Kidney epithelial cell (primary cell): ENCODE measurements at regions not wholly inside any gene's neighbourhood (a gene's known extent, or its start where the extent isn't known, plus 50 kb on each side); places are given as distances from the start of the nearest gene placed in this dataset.

ENCODE experiments used
- DNase-seq: peaks from one replicate; pipeline ENCODE4 v3.0.0-alpha.2; 2010; ENCODE audit warnings: low read depth
- H3K27me3 ChIP-seq: 2 replicates; pipeline ENCODE4 v1.6.0; 2011; ENCODE audit warnings: low read length; ENCODE audit not compliant: control insufficient read depth, insufficient read depth
- H3K36me3 ChIP-seq: 2 replicates; pipeline ENCODE4 v1.5.1; 2011; ENCODE audit warnings: low read length; ENCODE audit not compliant: control insufficient read depth, insufficient read depth
- H3K4me3 ChIP-seq: 2 replicates; pipeline ENCODE4 v1.5.1; 2011; ENCODE audit warnings: low read depth, mild to moderate bottlenecking, control low read depth, low read length
- CTCF ChIP-seq: IDR thresholded peaks from 2 replicates; pipeline ENCODE4 v1.5.1; 2011; ENCODE audit warnings: mild to moderate bottlenecking, moderate library complexity, low read length, control low read depth, inconsistent platforms; ENCODE audit not compliant: insufficient read depth, poor library complexity, severe bottlenecking

DNA sequence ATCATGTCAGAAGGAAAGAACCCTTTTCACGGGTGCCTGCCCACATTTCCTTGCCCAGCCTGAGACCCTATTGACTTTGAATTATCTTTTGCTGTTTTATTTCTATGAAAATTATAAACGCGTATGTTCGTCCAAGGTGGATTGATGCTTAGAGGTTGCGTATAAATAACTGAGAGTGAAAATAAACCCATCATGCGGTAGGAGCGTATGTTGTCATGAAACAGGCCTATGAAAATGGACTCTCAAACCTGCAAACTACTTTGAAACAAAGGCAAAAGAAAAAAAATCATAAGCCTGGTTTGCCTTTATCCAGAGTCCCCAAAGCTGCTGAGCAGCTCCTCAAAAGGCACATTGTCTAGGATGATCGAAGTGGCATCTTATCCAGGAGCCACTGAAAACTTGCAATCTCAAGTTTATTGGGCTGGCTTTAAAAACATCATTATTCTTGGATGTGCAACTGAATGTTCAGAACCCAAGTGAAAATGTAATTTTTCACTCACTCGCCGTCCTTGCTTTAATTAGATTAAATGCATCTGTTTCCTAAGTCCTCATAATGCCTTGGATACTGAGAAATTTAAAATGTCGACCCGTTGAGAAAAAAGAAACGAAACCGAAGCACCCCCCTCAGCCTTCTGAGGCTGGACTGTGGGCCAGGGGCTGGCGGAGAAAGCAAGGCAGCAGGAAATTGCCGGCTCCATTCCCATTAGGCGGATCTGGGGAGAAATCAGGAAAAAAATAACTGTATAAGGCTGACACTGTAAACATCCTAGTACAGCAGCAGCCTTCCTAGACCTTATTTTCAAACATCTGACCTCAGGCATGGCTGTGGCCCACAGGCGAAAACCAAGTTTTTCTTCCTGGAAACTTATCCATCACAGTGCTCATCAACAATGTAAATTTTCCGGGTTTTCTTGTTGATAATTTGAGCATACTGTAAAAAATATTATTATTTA, 82.9 kb upstream of the PPARA start:
- Histone ChIP-seq H3K27me3 (no peaks in the 10 kb centered on the region), H3K4me3 (no peak overlapping the region), H3K36me3 (no peaks in the 10 kb centered on the region)
- no peak for TF ChIP-seq CTCF
- no peak for DNase-seq

DNA sequence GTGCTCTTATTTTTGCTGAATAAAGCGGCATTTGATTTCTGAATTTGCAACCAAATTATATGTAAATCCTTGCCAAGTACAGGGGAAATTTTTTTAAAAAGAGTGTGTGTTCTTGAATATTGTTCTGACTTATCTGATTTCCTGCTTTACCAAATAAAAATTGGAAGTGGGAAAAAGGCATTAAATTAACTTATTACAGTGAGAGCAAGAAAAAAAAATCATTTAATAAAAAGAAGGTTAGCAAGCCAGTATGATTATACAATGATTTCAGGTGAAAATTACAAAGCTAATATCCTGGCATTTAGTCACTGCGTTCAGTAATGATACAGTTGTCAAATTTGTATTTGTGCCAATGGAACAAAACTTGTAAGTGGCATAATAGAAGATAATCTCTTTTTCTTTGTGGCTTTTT, 82.1 kb upstream of the PPARA start:
- no peak for DNase-seq
- no peak for TF ChIP-seq CTCF
- Histone ChIP-seq H3K36me3 (no peaks in the 10 kb centered on the region), H3K4me3 (no peak overlapping the region), H3K27me3 (no peaks in the 10 kb centered on the region)

DNA sequence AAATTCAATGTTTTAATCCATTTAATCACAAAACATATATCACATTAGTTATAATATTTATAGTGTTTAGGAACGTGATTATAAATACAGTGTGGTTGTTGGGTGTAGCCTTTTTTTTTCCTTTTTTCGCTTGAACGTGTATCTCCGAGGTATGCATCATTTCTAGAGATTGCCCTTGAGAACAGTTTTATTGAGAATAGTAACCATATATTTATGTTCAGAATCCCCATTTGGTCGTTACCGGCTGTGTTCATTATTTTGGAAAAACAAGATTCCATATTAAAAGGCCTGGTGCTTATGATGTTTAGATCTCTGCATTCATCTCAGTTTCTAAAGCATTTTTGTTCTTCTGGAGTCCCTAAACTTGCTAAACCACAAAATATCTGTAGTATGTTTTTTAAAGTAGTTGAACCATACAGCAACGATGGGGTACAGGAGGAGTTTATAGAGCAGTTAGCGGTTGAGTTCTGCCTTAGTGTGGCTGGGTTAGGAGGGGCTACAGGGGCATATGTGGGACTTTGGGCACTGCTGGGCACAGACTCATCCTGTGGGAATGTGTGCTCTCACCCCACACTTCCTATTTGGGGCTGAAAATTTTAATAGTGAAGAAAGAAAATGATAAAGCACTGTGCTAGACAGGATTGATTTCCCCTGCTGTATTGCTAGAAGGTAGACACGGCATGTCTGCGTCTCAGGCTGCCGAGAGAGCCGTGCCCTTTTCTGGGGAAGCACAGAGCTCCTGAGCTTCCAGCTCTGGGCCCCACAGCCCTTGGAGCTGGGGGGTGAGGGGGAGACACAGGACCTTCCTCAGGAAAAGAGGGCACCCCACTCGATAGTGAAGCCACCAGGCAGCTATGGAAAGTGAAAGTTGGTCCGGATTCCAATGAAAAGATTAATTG, 81.5 kb upstream of the PPARA start:
- TF ChIP-seq CTCF: no peak
- DNase-seq: peak; percentile 51
- H3K36me3 ChIP-seq: no peaks in the 10 kb centered on the region
- H3K27me3 ChIP-seq: no peaks in the 10 kb centered on the region
- H3K4me3 ChIP-seq: peak overlapping the region; percentile 77

DNA sequence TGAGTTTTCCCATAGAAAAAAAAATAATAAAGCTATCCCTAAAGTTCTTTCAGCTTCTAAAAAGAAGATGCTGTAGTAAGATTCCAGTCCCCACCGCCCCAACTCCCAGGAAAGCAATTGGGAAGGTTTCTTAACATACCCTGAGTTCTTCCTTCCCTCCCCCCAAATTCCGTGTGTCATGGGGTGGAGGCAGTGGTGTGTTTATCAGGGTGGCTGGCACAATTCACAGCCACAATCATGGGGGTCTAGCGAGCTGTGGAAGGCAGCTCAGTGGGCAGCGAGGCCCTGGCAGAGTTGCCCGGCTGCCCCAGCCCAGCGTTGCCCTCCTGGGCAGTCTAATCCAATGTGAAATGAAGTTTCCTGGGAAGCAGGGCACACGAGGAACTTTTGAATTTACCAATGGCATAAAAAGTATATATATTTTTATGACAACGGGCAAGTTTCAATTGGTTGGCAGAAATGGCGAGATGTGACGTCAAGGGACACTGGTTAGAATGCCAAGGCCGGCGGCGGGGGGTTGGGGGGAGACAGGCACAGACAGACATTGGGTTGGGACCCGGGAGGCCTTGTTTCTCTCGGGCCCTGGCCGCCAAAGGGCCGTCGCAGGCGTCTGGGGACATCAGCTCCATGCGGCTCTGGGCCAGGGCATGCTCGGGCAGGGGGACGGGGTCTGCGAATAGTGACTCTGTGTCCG, 80.7 kb upstream of the PPARA start:
- TF ChIP-seq CTCF: no peak
- no peaks in the 10 kb centered on the region for H3K36me3 ChIP-seq
- DNase-seq: peak; percentile 74

GRCh38 chr22:46070215-46070802, 80.0 kb upstream of the PPARA start:
- Histone ChIP-seq H3K4me3 (peak overlapping the region; percentile 77), H3K27me3 (no peaks in the 10 kb centered on the region), H3K36me3 (peaks cover 1% of the 10 kb centered on the region)
- TF ChIP-seq CTCF: no peak
- DNase-seq: no peak

More for the DNA sequence above, 80.7 kb upstream of the PPARA start:
- Histone ChIP-seq H3K27me3 (no peaks in the 10 kb centered on the region), H3K4me3 (peak overlapping the region; percentile 77)
